ENCODE measurements at regions not wholly inside any gene's neighbourhood (a gene's known extent, or its start where the extent isn't known, plus 50 kb on each side); places are given as distances from the start of the nearest gene placed in this dataset.

GRCh38 chr15:67935244-67935643 lies 95.4 kb upstream of the RNU6-1 start:
- TF ChIP-seq POLR2A (IDR thresholded peaks at IDR 0.05; ENCODE audit: low read length) (no peak), GATA1 (IDR thresholded peaks at IDR 0.05; ENCODE audit: low read depth, low read length) (no peak)

All from erythroblast (primary cell).